ENCODE measurements at regions not wholly inside any gene's neighbourhood (a gene's known extent, or its start where the extent isn't known, plus 50 kb on each side); places are given as distances from the start of the nearest gene placed in this dataset.
"Not testable (repeated sequence)": the region's sequence is repeated elsewhere in the genome, so short reads cannot be mapped to it uniquely, and the experiment has no call there.

DNA sequence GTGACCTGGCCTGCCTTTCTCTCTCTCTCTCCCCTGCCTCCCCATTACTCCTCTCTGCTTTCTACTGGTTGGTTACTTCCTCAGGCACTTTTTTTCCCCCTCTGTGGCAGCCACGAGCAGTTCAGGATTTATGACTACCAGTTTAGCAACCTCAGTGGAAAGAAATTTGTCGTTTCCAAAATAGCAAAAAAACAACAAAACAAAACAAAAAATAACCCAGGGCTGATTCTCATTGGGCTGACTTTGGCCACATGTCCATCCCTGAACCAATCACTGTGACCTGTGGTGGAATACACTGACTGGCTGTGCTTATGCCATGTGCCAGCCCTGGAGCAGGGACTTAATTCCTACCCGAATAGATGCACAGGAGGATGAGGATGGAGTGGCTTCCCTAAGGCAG, 137.4 kb downstream of the TFAP2C start:
- no peak for DNase-seq (ENCODE audit: low spot score)

DNA sequence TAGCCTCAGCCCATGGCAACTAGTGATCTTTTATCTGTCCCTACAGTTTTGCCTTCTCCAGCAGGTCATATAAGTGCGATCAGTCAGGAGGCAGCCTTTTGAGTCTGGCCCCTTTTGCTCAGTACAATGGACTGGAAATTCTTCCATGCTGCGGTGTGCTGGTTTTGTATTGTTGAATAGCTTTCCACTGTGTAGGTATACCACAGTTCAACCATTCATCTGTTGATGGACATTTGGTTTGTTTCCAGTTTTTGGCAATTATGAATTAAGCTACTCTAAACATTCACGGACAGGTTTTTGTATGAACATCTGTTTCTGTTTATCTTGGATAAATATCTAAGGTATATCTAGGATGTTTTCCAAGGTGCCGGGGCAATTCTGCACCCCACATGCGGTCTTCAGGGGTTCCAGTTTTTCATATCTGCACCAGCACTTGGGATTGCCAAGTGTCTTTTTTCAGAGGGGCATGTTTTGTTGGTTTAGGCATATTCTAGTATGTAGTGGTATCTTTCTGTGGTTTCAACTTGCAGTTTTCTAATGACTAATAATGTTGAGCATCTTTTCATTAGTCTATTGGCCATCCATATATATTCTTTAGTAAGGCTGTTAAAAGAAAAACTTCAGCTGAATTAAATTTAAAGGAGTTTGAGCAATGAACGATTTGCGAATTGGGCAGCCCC, 141.0 kb downstream of the TFAP2C start:
- no peak for DNase-seq (ENCODE audit: low spot score)

DNA sequence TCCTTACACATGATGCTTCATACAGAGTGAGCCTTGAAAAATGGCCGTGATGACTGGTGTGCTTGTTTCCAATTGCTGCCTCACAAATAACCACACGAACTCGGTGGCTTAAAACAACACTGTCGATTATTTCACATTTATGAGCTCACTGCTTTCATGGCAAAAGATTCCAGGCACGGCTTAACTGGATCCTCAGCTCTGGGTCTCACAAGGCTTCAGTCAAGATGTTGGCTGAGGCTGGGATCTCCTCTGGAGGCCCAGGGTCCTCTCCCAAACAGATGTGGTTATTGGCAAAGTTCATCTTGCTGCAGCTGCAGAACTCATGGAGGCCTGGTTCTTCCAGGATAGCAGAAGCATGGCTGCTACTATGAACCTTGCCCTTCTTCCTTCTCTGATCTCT, 144.6 kb downstream of the TFAP2C start:
- no peak for DNase-seq (ENCODE audit: low spot score)

DNA sequence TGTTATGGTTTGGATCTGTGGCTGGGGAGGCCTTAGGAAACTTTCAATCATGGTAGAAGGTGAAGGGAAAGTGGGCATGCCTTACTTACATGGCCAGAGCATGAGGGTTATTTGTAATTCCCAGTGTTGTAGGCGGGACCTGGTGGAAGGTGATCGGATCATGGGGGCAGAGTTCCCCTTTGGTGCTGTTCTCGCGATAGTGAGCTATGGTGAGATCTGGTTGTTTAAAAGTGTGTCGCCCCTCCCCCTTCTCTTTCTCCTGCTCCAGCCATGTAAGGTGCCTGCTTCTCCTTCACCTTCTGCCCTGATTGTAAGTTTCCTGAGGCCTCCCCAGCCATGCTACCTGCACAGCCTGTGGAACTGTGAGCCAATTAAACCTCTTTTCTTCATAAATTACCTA, 145.8 kb downstream of the TFAP2C start:
- no peak for DNase-seq (ENCODE audit: low spot score)

DNA sequence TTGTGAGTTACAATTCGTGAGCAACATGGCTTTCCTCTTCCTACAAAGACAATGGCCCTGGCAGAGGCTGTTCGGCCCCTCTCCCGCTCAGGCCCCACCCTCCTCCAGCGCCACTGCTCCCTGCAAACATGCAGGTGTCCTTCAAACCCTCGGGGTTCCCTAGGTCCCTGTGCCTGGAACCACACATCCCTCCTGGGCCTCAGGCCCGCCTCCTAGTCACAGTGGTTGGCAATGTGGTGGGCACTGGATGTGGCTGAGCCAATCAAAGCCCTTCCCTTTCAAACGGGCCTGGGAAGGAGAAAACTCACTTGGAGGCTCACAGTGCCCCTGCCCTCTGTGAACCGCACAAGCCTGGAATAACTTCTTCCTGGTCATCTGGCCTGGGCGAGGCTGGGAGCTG, 147.2 kb downstream of the TFAP2C start:
- DNase-seq (ENCODE audit: low spot score), result no peak

DNA sequence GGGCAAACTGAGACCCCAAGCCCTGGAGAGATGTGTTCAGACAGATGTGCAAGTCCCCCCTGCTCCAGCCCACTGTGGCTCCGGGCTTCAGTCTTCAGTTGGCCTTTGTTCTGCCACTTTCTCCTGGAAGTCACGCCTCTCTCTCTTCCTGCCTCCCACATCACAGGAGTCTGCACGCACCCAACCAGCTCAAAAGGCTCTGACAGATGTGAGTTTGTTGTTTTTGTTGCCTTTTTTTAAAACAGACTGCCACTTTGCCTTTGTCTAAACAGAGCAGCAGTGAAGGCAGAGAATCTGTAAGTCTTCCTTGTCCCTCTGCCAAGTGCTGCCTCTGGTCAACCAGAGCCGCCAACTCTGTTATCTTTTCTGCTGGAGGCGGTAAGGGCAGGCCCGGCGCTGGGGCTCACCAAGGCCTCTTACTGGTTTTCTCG, 149.7 kb downstream of the TFAP2C start:
- peak; percentile 74 for DNase-seq (ENCODE audit: low spot score)

DNA sequence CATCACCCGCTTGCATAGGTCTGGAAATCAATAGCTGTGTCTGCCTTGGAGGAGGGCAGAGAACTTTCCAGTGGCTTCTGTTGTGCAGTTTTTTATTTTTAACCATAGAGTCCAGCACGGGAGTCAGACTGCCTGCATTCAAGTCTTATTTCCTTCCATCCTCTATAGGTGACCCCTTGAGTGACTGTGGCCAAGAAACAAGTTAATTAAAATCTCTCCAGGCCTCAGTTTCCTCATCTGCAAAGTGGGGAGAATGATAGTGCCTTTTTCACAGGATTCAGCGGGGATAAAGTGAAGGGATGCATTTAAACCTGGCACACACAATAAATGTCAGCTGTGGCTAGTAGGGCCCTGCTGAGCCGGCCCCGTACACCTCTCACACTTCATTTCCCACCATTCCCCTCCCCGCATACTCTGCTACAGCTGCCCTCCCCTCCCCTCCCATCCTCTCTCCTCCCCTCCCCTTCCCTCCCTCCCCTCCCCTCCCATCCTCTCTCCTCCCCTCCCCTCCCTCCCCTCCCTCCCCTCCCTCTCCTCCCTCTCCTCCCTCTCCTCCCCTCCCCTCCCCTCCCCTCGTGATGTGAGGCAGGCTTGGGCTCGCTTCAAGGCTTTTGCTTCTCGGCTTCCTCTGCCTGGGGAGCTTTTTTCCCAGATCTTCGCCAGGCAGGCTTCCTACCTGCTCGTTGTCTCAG, 150.5 kb downstream of the TFAP2C start:
- DNase-seq (ENCODE audit: low spot score), result no peak

DNA sequence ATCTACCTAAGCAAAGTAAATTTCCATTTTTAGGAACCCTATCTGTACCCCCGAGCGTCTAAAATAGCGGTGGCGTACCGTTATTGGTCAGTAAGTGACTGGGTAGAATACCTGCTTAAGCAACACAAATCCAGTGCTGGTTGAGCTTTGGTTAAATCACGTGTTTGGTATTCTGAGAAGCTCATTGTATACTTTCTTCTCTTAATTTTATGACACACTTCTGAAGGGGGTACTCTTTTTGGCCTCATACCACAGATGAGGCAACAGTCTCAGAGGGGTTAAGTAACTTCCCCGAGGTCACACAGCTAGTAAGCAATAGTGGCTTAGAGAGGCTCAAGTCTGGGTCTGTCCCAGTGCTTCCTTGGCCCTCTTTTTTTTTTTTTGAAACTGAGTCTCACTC, 151.2 kb downstream of the TFAP2C start:
- no peak for DNase-seq (ENCODE audit: low spot score)

DNA sequence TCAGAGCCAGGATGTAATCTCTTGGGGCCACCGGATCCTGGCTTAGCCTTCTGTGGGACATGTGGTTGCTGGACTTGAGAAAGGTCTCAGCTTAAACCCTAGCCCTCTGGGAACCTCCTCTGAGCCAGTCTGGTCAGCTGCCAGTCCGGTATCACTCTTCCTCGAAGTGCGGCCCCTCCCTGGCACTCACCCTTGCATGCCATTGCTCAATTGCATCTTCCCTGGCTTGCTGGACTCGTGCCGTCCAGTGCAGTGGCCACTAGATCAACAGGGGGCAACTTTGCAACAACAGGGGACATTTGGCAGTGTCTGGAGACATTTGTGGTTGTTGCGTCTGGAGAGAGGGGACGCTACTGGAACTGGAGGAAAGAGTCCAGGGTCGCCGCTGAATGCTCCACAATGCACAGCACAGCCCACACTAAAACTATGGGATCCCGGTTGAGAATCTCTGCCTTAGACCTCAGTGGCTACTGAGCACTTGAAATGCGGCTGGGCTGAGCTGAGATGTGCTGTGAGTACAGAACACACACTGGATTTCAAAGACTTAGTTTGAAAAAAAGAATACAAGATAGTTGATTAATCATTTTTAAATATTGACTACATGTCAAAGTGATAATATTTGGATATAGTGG, 152.1 kb downstream of the TFAP2C start:
- DNase-seq (ENCODE audit: low spot score), result no peak

DNA sequence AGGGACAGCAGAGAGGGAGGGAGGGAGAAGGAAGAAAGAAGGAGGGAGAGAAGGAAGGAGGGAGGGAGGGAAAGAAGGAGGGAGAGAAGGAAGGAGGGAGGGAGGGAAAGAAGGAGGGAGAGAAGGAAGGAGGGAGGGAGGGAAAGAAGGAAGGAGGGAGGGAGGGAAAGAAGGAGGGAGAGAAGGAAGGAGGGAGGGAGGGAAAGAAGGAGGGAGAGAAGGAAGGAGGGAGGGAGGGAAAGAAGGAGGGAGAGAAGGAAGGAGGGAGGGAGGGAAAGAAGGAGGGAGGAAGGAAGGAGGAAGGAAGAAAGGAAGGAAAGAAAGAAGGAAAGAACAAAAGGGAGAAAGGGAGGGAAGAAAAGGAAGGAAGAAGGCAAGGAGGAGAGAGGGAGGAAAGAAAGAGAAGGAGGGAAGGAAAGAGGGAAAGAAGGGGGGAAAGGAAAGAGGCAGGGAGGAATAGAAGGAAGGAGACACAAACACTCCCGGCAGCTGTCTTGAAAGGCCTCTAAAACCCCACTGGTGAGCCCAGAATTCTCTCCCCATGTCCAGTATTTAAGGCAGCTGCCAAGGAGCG, 153.0 kb downstream of the TFAP2C start:
- not testable (repeated sequence) for DNase-seq (ENCODE audit: low spot score)

DNA sequence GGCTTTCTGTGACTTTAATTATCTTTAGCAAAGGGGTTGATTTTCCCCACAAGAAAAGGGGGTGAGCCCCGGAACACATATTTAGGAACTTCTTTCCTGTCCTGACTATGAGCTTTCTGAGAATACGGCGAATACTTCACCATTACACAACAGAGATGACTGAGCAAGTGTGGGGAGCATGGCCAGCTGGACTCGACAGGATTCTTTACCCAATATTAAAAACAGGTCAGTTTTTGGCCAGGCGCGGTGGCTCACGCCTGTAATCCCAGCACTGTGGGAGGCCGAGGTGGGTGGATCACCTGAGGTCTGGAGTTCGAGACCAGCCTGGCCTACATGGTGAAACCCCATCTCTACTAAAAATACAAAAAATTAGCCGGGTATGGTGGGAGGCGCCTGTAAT, 153.7 kb downstream of the TFAP2C start:
- DNase-seq (ENCODE audit: low spot score), result not testable (repeated sequence)

DNA sequence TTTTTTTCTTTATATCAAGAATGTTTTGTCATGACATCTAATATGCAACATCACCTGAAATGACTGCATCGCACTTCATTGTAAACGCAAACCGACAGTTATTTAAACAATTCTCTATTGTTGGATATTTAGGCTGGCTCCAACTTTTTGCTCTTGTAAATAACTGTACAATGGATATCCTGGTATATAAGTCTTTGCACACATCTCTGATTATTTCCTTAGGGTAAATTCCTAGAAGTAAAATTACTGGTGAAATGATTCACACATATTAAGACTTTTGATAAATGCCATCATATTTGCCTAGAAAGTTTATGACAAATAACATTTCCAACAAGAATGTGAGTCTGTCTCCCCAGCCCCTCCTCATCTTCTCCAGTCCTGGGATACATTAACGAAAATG, 154.7 kb downstream of the TFAP2C start:
- no peak for DNase-seq (ENCODE audit: low spot score)

DNA sequence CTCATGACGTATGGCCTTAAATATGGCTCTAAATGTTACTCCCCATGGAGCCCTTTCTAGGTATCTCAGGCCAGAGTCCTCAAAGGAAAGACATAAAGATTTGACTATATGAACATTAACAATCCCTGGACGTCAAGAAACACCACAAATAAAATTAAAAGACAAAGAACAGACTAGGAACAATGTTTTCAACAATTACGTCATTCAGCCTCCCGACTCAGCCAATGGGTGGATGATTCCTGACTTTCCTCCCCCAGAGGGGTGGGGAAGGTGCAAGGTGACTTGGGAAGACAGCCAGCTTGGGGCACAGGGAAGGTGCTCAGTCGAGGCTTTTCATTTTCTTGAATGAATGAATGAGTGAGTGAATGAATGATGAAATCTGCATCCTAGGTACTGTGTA, 157.4 kb downstream of the TFAP2C start:
- DNase-seq (ENCODE audit: low spot score), result no peak

DNA sequence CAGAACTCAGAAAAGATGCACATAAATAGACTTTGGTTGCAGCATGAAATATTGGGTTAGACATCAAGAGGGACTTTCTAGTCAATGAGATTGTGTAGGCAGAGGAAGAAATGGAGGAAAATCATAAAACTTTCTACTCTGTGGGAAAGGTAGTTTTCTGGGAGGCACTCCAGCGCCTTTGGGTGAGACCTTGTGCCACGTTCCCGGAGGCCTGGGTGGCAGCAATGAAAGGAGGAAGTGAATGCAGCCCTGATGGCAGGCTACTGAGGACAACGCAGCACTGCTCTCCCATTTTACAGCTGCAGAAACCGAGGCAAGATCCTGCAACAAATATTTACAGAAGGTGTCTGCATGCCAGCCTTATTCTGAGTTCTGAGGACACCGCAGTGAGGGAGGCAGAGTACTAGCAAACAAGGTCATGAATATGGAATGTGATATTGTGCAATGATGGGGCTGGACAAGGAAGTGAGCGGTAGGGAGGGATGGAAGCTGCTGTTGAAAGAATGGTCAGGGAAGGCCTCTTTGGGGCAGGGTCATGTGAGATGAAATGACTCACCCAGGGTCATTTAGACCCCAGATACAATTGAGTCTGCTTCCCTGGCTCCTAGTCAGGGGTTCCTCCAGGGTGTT, 159.1 kb downstream of the TFAP2C start:
- DNase-seq (ENCODE audit: low spot score), result peak; percentile 53

DNA sequence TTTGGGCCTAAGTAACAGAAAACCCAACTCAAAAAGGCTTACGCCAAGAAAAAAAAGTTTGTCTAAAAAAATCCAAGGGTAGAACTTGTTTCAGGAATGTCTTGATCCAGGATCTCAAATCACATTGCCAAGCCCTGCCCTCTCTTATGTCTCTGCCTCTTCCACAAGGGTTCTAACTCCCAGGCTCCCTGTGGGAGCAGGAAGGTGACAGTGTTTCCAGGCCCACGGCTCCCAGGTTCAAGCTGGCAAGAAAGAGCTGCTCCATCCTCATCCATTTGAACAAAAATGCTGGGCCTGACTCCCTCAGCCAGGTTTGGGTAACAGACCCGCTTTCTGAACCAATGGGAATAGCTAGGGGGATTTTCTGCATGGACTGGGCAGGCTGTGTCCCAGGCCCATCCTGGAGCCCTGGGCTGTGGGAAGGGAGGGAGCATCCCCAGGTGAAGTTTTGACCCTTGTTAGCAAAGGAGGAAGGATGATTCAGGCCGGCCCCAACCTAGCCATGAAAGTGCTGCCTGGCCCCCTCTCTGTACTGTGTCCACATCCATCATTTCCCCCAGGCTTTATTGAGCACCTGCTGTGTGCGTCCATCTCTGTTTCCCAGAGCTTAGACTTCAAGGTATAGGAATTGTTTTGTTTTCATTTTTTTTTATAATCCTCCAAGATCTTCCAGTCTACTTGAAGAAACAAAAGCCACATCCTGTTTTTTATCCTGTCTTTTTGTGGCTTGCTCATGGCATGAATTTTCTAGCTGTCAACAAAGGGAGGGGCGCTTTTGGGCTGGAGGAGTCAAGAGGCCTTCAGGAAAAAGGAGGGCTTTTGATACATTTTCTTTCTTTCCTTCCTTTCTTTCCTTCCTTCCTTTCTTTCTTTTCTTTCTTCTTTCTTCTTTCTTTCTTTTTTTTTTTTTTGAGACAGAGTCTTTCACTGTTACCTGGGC, 159.8 kb downstream of the TFAP2C start:
- DNase-seq (ENCODE audit: low spot score), result no peak

DNA sequence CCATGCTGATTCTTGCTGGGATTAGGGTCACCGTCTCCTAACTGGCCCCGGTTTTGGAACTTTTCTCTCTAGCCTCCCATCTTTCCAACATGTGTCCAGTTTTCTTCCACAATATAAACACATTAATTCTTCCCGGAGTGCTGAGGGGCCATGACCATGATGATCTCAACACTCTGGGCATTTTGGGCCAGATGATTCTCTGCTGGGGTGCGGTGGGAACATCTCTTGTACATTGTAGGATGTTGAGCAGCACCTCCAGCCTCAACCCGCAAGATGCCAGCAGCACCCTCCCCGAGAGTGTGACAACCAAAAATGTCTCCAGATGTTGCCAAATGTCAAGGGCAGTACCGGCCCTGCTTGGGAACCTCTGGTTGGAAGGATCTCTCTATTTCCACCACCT, 164.8 kb downstream of the TFAP2C start:
- no peak for DNase-seq (ENCODE audit: low spot score)

DNA sequence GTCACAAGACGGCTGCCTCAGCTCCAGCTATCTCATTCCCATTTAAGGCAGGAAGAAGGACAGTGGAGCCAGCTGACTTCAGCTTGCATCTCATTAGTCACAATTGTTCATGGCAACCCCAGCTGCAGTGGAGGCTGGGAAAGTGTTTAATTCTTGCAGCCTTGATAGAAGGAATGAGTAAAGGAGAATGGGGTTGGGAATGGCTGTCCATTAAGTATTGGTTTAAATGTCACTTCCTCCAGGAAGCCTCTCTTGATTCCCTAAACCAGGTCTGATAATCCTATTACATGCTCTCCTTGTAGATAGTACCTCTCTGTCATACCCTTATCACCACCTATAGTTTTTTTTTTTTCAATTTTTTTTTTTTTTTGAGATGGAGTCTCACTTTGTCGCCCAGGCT, 166.4 kb downstream of the TFAP2C start:
- DNase-seq (ENCODE audit: low spot score), result no peak

DNA sequence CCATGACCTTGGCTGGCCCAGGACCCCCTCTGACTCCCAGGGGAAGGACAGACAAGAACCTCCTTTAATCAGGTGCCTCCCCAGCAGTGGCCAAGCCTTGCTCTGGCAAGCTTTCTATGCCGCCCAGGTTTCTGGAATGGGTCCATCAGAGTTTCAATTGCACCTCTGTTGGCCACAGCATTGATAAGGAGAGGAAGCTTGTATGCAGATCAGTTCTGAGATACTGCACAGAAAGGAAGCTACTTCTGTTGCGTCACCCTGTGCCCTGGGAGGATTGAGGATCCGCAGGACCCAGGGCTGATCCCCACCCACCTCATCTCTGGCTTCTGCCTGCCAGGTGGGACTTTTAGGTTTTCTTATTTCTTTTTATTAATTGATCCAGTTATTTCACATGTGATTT, 167.2 kb downstream of the TFAP2C start:
- DNase-seq (ENCODE audit: low spot score), result peak; percentile 34

DNA sequence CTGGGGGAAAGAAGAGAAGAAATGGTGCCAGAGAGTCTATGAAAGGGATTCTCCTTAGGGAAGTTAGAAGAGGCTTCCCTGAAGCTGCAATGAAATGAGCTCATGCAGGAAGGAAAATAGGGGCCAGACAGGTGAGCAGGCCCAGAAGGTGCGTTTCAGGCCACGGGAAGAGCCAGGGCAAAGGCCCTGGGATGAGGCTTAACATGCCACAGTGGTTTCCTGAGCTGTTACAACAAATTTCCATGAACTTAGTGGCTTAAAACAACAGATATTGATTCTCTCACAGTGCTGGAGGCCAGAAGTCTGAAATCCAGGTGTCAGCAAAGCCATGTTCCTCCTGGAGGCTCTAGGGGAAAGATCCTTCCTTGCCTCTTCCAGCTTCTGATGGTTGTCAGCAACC, 167.9 kb downstream of the TFAP2C start:
- DNase-seq (ENCODE audit: low spot score), result no peak

DNA sequence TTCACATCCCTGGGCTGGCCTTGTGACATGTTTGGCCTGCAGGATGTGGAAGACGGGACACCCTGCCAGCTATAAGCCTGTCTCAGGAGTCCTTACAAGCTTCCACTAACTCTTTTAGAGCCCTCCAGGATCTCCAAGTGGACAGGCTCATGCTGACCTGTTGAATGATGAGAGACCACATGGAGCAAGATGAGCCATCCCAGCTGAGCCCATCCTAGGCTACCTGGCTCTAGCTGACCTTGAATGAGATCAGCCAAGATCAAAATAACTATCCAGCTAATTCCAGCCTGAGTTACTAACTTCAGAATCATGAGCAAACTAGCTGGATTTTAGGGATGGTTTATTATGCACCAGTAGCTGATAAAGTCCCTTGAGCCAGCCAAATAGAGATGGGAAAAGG, 169.5 kb downstream of the TFAP2C start:
- DNase-seq (ENCODE audit: low spot score), result no peak

DNA sequence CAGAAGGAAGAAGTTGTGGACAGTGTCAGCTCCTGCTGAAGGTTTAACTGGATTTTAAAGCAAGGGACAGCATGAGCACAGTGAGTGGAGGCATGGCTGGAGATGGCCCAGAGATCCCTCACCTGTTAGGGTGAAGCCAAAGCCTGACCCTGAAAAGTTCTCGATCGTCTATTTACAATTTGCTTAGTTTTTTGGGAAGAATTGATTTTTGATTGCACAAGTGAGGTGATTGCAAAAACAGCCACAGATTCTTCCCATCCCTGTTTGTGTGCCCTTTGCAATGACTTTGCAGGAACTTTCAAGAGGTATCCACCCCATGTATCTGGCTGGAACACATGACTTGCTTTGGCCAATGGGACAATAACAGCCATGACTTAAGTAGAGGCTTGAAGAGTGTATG, 170.1 kb downstream of the TFAP2C start:
- no peak for DNase-seq (ENCODE audit: low spot score)

DNA sequence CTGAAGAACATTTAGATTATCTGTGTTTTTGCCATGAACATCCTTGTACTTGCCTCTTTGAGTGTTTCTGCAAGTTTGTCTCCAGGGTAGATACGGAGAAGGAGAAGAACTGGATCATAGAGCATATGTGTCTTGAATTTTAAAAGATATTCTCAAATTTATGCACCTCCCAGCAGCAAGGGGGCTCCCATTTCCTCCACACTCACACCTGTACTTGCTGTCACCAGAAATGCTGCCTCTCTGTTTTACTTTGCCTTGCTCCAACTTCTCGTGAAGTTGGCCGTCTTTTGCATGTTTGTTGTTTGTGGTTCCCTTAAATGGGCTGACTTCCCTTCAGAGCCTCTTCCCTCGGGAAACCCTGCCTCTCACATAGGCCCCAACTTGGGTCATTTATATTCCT, 171.0 kb downstream of the TFAP2C start:
- no peak for DNase-seq (ENCODE audit: low spot score)

All from COLO829 (cell line).